ENCODE measurements at regions not wholly inside any gene's neighbourhood (a gene's known extent, or its start where the extent isn't known, plus 50 kb on each side); places are given as distances from the start of the nearest gene placed in this dataset.

DNA sequence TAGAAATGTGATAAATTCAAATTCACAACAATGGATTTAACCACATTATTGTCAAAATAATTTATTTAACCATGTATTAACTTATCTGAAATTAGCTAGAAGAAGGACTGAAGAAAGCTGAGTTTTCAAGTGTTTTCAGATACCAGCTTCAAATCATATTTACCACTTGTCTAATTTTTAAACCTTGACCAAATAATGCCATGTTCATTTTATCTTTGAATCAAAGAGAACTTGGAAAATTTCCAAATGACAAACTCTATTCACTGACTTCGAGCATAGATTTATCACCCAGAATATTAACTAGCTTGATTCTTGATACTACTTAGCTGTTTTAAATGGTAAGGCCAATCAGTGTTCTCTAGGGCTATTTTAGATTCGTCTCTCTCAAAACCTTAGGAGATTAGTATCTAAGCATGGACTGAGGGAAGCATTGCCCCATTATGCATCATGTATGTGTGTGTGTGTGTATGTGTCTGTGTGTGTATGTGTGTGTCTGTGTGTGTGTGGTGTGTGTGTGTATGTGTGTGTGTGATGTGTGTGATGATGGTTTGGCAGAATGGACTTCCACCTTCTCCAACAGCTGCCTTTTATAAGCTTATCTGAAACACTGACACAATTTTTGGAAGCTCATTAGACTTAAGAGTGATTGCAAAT is 667.5 kb upstream of the FANCL start:
- Histone ChIP-seq H3K36me3 (ENCODE audit: insufficient read depth, low read length) (no peaks in the 10 kb centered on the region), H3K27ac (ENCODE audit: low read length) (no peak overlapping the region), H3K27me3 (ENCODE audit: insufficient read depth, low read length, poor library complexity) (no peaks in the 10 kb centered on the region), H3K79me2 (ENCODE audit: insufficient read depth, low read length) (no peaks in the 10 kb centered on the region), H3K9me3 (ENCODE audit: insufficient read depth, low read length, severe bottlenecking) (no peaks in the 10 kb centered on the region), H3K4me2 (ENCODE audit: insufficient read depth, low read length) (no peak overlapping the region), H2AFZ (ENCODE audit: low read depth, low read length) (no peak overlapping the region), H3K9ac (ENCODE audit: low read depth, low read length) (no peak overlapping the region), H3K4me1 (ENCODE audit: insufficient read depth, low read length) (no peaks in the 10 kb centered on the region), H3K4me3 (ENCODE audit: low read depth in 1 of 2, low read length in 2 of 2) (no peak overlapping the region), H4K20me1 (ENCODE audit: insufficient read depth, low read length) (peaks cover 2% of the 10 kb centered on the region; the same call in 1 of the 2 replicates)
- DNase-seq = no peak
- TF ChIP-seq EZH2 (IDR thresholded peaks at IDR 0.05; ENCODE audit: borderline replicate concordance, low read depth, low read length, severe bottlenecking) = no peak
- TF ChIP-seq CTCF (IDR thresholded peaks at IDR 0.05; ENCODE audit: borderline replicate concordance, extremely low read depth, low read length, poor library complexity, severe bottlenecking) = no peak
- no peak for ATAC-seq (ENCODE audit: insufficient read depth, low read depth)

DNA sequence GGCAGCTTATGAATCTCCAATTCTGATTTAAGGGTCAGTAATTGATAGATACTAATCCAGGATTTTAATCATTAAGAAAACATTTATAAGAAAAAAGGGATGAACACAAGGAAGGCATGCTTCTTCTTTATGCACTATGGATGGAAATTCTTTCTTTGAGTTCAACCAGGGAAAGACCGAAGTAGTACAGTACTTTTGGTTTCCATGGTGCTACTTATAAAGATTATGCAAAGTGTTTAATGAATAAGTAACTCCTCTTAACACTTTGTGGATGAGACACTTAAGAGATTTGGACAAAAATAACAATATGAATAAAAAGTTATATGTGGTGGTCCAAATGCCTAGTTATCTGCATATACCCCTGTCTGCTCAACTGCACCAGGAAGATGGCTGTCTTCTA is 666.5 kb upstream of the FANCL start:
- Histone ChIP-seq H3K4me1 (ENCODE audit: insufficient read depth, low read length) (no peaks in the 10 kb centered on the region), H2AFZ (ENCODE audit: low read depth, low read length) (no peak overlapping the region), H3K36me3 (ENCODE audit: insufficient read depth, low read length) (no peaks in the 10 kb centered on the region), H3K4me2 (ENCODE audit: insufficient read depth, low read length) (no peak overlapping the region), H4K20me1 (ENCODE audit: insufficient read depth, low read length) (peaks cover 2% of the 10 kb centered on the region; the same call in 1 of the 2 replicates), H3K9me3 (ENCODE audit: insufficient read depth, low read length, severe bottlenecking) (no peaks in the 10 kb centered on the region), H3K4me3 (ENCODE audit: low read depth in 1 of 2, low read length in 2 of 2) (no peak overlapping the region), H3K27me3 (ENCODE audit: insufficient read depth, low read length, poor library complexity) (no peaks in the 10 kb centered on the region), H3K27ac (ENCODE audit: low read length) (no peak overlapping the region), H3K9ac (ENCODE audit: low read depth, low read length) (no peak overlapping the region), H3K79me2 (ENCODE audit: insufficient read depth, low read length) (no peaks in the 10 kb centered on the region)
- DNase-seq (no peak), ATAC-seq (ENCODE audit: insufficient read depth, low read depth) (no peak)
- TF ChIP-seq EZH2 (IDR thresholded peaks at IDR 0.05; ENCODE audit: borderline replicate concordance, low read depth, low read length, severe bottlenecking) = no peak
- no peak for TF ChIP-seq CTCF (IDR thresholded peaks at IDR 0.05; ENCODE audit: borderline replicate concordance, extremely low read depth, low read length, poor library complexity, severe bottlenecking)

- no peak for ATAC-seq (ENCODE audit: insufficient read depth, low read depth)
- Histone ChIP-seq H3K4me1 (ENCODE audit: insufficient read depth, low read length) (no peaks in the 10 kb centered on the region), H4K20me1 (ENCODE audit: insufficient read depth, low read length) (peaks cover 2% of the 10 kb centered on the region; the same call in 1 of the 2 replicates), H2AFZ (ENCODE audit: low read depth, low read length) (no peak overlapping the region), H3K9me3 (ENCODE audit: insufficient read depth, low read length, severe bottlenecking) (no peaks in the 10 kb centered on the region), H3K4me3 (ENCODE audit: low read depth in 1 of 2, low read length in 2 of 2) (no peak overlapping the region), H3K9ac (ENCODE audit: low read depth, low read length) (no peak overlapping the region), H3K36me3 (ENCODE audit: insufficient read depth, low read length) (no peaks in the 10 kb centered on the region), H3K79me2 (ENCODE audit: insufficient read depth, low read length) (no peaks in the 10 kb centered on the region), H3K27me3 (ENCODE audit: insufficient read depth, low read length, poor library complexity) (no peaks in the 10 kb centered on the region), H3K4me2 (ENCODE audit: insufficient read depth, low read length) (no peak overlapping the region), H3K27ac (ENCODE audit: low read length) (no peak overlapping the region)
- no peak for TF ChIP-seq CTCF (IDR thresholded peaks at IDR 0.05; ENCODE audit: borderline replicate concordance, extremely low read depth, low read length, poor library complexity, severe bottlenecking)
- TF ChIP-seq EZH2 (IDR thresholded peaks at IDR 0.05; ENCODE audit: borderline replicate concordance, low read depth, low read length, severe bottlenecking) = no peak
- DNase-seq = no peak
These were observed 665.0 kb upstream of the FANCL start for GRCh38 chr2:58906081-58906645.
